Gastroesophageal sphincter (tissue), 3 donors: ENCODE measurements at regions not wholly inside any gene's neighbourhood (a gene's known extent, or its start where the extent isn't known, plus 50 kb on each side); places are given as distances from the start of the nearest gene placed in this dataset.

Source experiments
- CTCF ChIP-seq, 4 experiments: fragments of 200-600 bp in 2 of 4; fragments of 450-650 bp in 2 of 4; sonication (generic) in 1 of 4; IDR thresholded peaks; one replicate each; pipeline ENCODE4 v1.5.1; 2017 to 2019; ENCODE audit warnings: antibody characterized with exemption in 4 of 4, mild to moderate bottlenecking in 2 of 4, moderate library complexity in 2 of 4
- EP300 ChIP-seq: sonication (generic); formaldehyde crosslinking; IDR thresholded peaks from one replicate; pipeline ENCODE4 v1.6.1; 2017; ENCODE audit warnings: antibody characterized with exemption, mild to moderate bottlenecking
- POLR2A ChIP-seq, 2 donors: fragments of 450-650 bp; IDR thresholded peaks; one replicate each; pipeline ENCODE4 v1.6.1; 2017; ENCODE audit warnings: antibody characterized with exemption in 2 of 2, mild to moderate bottlenecking in 2 of 2, moderate library complexity in 1 of 2
- POLR2AphosphoS5 ChIP-seq: sonication (generic); formaldehyde crosslinking; IDR thresholded peaks from one replicate; pipeline ENCODE4 v1.6.1; 2017; ENCODE audit warnings: antibody characterized with exemption

GRCh38 chr10:30166929-30167328 is 107.5 kb upstream of the JCAD start:
- TF ChIP-seq CTCF (IDR thresholded peaks at IDR 0.05): no peak
- no peak for TF ChIP-seq POLR2AphosphoS5
- TF ChIP-seq EP300: no peak
- TF ChIP-seq POLR2A (IDR thresholded peaks at IDR 0.05): no peak
